ENCODE measurements at regions not wholly inside any gene's neighbourhood (a gene's known extent, or its start where the extent isn't known, plus 50 kb on each side); places are given as distances from the start of the nearest gene placed in this dataset.
"Not testable (repeated sequence)": the region's sequence is repeated elsewhere in the genome, so short reads cannot be mapped to it uniquely, and the experiment has no call there.

DNA sequence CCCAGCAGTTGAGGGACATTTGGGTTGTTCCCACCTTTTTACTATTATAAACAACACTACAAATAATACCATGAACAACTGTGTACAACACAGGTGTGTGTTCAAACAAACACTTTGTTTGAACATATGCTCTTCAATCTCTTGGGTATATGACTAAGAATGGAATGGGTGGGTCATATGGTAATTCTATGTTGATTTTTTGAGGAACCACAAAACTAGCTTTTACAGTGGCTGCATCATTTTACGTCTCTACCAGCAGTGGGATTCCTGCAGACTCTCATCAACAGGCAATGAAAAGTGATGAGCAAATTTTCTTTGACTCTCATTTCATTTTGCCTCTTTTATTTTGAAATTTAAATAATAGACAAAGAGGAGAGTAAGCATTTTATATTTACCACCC is 116.9 kb upstream of the KLF14 start:
- no peak for DNase-seq

DNA sequence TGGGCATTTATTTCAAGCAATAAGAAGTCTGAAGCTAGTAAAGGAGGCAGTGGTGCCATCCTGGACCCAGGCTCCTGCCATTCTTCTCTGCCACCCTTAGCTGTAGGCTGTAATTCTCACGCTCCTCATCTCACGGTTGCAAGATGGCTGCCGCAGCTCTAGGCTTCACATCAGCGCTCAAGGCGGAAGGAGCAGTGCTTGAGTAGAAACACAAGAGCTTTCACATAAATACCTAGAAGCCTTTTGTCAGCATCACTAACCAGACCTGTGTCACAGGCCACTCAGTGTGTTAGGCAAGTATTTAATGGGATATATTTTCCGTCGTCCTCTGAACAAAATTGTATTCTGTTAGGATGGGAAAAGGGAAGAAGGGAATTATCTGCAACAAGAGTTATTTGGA is 118.9 kb upstream of the KLF14 start:
- DNase-seq: no peak

DNA sequence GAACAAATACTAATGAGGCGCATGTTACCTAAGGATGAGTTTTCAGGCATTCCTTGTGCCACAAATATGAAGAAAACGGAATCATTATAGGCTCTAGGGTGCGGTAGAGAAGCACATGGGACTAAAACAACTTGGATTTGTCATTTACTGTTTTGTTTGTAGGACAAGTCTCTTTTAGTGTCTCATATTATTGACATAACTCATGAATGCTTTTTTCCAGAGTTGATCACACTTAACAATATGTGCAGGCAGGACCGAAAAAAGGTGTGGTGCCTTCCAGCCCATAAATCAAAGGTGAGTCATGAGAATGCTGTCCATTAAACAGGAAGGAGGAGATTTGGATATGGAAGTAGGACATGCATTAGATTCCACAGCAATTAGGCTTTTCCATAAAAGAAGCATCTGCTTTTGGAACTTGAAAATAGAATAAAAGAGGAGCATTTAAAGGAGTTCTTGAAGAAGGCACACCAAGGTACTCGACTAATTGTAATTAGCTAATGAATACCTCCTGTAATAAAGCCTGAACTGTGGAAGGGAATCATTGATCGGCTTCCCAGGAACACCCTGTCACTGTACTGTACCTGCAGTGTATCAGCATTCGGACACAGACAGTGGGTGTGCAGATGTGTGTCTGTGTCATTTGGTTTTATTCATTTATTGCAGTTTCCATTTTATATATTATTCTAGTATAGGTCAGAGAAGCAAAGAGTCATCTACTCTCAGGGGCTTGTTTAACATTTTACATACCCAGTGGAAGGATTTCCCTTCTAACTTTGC is 119.7 kb upstream of the KLF14 start:
- no peak for DNase-seq

DNA sequence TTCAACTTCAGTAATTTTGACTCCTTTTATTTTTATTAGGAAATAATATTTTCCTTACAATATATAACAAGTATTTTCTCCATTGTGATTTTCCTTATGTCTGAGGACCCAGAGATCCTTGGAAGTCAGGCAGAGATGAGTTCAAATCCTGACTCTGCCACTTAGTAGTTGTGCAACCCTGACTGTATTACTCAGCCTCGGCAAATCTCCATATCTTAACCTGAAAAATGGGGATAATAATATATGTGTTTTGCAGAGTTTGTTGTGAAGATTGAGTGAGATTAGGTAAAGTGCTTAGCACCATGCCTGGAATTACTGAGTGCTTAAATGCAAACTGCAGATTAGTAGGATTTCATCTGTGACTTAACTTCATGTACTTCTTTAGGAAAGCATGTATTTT is 120.5 kb upstream of the KLF14 start:
- DNase-seq: no peak

DNA sequence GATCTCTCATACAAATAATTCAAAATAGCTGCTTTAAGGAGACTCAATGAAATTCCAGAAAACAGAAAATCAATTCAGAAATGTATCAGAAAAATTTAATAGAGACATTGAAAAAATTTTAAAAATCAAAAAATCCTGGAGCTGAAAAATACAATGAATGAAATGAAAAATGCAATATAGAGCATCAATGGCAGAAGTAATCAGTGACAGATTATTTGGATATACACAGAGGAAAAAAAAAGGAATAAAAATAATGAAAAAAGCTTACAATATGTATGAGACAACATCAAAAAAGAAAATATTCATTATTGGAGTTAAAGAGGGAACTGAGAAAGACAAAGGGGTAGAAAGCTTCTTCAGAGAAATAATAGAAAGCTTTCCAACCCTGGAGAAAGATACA is 122.9 kb upstream of the KLF14 start:
- no peak for DNase-seq

DNA sequence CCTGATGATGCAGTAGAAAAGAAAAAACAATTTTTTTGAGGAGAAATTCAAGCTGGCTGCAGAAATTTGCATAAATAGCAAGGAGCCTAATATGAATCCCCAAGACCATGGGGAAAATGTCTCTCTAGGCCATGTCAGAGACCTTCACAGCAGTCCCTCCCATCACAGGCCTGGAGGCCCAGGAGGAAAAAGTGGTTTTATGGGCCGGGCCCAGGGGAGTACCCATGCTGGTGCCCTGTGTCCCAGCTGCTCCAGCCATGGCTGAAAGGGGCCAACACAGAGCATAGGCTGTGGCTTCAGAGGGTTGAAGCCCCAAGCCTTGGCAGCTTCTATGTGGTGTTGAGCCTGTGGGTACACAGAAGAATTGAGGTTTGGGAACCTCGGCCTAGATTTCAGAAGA is 126.8 kb upstream of the KLF14 start:
- DNase-seq: not testable (repeated sequence)

DNA sequence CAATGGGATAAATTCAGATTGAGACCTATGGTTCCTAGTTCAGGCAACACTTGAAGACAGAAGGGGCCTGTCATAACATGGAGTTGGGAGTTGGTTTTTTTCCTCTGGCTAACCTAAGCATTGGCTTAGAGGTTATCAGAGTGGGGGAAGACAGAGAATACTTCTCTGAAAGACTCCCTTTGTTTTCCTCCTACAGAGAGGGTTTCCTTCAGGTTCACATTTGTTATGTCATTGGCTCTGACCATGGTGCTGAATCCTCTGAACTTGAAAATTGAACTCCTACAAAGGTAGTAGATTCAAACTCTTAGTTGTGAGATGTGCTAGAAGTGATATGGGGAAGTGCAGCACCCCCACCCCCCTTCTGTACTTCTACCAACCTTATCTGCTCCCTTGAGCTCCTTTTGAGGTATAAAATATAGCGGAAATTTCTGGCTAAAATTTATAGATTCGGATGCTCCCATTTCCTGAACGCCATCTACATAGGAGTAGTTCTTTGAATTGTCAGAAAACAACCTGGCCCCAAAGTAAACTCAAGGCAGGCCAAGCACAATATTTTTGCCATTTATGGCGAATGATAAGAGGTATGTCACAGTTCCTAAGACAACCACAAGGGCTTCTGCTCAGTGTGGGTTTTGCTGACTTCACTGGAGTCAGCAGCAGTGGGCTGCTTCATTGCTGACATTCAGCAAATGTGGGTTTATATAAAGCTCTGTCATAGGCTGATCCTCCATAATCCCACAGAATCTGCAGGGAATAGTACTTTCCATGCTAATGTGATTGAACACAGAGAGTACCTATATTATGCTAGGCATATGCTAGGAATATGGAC is 131.6 kb upstream of the KLF14 start:
- DNase-seq: peak; percentile 57

DNA sequence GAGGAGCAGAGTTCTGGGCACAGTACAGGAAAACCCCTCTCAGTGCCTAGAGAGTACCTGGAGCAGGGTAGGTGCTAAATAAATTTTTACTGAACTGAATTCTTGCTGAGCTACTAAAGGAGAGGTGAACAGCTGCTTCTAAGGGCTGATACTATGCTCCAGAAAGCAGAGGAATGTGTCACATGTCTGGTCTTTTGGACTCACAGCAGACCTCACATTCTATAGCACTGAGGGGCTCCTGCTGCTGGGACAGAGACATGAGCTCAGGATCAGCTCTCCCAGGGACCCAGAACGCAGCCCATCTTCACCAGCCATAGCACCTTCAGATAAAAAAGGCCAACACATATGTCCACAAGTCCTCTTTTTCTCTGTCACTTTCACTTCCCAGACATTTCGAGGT is 133.0 kb upstream of the KLF14 start:
- no peak for DNase-seq

DNA sequence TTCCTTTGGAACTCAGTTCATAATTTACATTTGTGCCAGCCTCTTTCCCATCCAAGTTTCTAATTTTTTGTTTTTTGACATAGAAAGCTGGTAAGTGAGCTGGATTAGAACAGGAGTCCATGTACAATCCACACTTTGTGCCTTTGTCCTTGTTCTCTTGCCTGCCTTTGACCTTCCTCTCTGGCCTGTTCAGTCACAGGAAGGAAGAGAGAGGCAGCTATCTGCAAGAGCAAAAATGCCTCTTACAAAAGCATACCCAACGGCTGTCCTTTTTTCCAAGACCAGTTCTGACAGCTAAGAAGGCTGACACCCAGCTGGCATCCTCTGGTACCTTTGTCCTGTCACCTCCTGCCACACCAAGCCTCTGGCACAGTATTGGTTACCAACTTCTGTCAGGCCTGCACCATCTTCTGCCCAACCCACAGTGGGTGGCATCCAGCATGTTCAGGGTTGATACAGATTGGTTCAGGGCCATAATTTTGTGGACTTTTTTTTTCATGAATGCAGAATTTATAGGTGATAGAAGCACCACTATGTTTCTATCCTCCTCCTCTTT is 133.7 kb upstream of the KLF14 start:
- DNase-seq: no peak

DNA sequence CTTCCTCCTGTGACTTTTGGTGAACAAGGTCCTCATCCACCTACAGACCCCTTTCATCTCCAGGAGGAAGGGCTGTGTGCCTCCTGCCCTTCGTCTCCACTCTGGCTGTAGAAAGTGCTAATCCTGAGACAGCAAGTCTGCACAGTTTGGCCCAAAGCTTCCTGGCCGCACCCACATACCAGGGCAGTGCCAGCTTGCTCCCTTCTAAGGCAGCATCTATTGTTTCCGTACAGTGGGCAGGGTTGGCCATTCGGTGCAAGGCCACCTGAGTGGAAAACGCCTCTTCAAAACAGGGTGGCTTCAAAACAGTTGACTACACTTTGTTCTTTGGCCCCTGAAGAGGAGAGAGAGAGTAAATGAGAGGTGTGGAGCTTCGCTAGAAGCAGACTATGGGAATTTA is 134.1 kb upstream of the KLF14 start:
- DNase-seq: no peak

DNA sequence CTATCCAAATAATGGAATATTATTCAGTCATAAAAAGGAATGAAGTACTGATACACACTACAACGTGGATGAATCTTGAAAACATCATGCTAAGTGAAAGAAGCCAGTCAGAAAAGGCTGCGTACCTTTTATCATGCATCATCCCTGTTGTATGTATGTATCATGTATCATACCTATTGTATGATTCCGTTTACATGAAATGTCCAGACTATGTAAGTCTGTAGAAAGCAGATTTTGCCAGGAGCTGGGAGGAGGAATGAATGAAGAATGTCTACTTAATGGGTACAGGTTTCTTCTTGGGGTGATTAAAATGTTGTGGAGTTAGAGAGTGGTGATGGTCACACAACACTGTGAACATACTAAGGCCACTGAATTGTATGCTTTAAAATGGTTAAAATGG is 135.9 kb upstream of the KLF14 start:
- no peak for DNase-seq

DNA sequence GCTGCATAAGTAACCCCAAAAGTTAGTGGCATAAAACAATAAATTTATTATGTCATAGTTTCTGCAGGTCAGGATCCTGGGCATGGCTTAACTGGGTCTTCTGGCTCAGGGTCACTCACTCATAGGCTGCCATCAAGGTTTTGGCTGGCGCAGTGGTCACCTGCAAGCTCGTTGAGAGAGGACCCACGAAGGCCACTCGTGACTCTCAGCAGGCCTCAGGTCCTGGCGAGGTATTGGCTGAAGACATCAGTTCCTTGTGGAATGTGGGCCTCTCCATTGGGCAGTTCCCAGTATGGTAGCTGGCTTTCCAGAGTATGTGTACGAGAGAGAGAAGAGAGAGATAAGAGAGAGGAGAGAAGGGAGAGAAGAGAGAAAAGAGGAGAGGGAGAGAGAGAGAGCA is 138.3 kb upstream of the KLF14 start:
- DNase-seq: no peak

DNA sequence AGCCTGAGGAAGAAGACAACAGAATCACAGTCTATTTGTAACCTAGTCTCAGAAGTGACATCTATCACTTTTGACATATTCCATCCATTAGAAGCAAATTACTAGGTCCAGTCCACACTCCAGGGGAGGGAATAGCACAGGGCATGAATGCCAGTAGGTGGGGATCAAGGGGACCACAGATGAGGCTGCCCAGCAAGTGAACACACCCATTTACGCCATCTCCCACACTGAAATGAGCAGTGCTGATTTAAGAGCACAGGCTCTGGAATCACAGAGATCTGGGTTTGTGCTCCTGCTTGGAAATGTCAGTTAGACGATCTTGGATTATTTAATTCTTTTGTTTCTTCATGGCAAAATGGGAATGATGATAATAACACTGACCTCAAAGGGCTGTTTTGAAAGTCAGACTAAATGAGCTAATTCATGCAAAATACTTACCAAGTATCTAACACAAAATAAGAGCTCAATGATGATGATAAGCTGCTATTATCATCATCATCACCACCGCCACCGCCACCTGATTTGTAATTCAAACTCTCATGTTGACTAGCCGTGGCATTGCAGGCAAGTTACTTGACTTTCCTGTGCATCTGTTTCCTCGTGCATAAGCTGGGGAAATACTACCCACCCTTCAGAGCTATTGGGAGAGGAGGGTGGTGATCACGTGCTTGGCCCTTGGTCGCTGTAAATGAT is 138.9 kb upstream of the KLF14 start:
- no peak for DNase-seq

DNA sequence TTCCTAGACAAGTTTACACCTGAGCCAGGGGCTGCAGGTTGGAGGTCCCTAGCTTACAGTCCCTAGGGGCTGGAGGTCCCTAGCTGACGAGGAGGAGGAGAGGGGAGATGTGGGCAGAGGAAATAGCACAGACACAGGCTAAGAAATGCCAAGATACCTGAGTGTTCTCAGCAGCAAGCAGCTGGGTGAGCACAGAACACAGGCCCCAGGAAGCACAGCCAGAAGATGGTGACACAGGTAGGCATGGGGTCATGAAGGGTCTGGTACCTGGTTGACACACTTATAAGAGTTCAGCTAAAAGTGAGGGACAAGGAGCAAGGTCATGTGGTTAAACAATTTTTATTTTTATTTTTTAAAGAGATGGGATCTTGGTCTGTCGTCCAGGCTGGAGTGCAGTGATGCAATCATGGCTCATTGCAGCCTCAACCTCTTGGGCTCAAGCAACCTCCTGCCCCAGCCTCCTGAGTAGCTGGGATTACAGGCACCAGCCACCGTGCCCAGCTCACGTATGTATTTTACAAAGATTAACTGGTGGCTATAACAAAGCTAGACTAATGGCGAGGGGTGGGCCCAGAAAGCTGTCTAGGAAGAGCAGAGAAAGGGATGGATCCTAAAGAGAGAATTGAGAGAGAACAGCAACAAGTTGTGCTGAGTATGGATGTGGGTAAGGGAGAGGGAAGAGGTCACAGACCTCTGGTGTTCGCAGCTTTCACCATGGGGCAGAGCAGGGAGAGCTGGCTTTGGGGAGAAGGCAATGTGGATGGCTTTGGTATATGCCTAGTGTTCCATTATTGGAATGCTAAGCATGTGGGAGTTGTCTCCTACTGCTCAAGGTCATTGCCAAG is 140.3 kb upstream of the KLF14 start:
- no peak for DNase-seq

DNA sequence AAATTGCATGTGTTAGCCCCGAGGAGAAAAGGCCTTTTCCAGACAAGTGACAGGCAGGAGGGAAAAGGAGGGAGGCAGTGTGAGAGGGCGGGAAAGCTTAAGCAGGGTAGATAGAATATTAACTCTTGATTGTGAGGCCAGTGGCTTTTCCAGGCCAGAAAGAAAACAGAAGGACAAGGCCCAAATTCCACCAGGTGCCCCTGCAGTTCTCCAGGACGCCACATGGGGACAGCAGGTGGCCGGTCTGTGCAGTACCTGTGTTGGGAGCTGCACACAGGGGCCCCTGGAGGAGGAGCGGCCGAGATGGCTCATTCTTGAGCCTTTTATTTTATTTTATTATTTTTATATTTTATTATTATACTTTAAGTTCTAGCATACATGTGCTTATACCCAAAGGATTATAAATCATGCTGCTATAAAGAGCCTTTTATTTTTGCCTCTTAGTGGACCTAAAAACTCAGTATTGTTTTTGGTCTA is 141.3 kb upstream of the KLF14 start:
- peak; percentile 45 for DNase-seq

DNA sequence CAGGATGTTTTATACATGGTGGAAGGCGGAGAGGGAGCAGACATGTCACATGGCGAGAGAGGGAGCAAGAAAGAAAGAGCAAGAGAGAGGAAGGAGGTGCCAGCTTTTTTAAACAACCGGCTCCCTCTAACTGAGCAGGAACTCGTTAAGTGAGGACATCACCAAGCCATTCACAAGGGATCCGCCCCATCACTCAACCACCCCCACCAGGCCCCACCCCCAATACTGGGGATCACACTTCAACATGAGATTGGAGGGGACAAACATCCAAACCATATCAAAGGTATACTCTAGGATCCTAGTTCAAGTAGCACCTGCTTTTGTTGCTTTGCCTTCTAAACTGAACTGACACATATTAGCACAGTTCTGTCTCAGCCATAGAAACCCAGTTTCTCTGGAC is 141.9 kb upstream of the KLF14 start:
- DNase-seq: no peak

DNA sequence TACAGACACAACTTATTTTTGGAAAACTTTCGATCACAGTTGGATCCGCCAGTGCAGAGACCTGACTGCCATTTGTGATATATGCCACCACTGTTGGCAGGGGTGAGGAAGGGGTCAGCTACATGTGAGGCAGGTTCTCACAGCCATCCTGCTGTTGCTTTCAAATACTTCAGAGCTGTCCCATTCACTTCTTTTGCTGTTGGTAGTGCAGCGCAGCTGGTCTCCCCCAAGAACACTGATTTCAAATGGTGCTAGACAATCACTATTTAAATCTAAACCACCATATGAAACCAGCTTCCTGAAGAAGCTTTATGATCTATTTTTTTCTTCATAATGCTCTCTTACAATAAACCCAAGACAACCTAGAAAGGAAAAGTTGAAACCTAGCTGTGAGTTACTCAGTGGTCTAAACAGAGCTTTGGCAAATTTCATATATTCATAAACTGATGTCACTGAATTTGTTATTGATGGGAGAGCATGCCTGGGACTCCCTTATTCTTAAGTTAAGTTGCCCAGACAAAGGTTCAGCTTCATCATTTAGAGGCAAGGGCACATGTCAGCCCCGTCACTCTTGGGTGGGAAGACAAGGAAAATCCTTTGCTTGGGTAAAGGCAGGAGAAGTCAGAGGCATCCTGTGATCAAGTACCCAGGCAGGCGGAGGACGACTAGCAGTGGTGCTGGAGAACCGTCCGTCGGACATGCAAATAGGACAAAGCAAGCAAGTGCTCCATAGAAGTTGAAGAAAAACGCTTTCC is 143.4 kb upstream of the KLF14 start:
- no peak for DNase-seq

DNA sequence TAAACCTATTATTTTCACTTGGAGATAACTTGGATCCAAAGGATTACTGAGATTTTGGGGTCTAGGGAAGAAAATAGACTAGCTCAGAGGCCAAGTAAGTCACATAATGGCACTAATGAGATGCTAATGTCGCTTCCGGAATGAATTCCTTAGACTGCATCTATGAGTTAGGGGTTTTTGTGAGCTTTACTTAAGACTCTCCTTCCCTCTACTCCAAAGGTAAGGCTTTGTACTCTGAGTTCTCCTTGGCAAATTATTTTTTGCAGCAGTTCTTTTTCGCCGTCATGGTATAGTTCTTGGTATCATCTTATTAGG is 143.9 kb upstream of the KLF14 start:
- DNase-seq: no peak

DNA sequence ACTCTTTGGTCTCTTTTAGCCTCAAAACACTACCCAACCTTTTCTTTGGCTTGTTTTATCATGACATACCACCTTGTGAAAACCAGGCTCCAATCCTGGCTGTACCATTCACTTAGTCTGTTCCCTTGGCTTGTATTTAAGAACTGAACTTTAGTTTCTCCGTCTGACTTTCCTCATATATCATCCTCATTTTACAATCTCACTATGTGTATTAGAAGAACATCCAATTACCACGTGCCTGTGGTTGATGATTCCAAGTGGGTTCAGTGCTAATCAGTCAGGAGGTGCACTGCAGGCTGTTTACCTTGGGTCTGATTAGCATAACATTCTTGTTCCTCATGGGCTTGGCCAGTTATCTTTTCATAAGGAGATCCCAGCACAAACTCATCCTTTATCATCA is 144.8 kb upstream of the KLF14 start:
- no peak for DNase-seq

DNA sequence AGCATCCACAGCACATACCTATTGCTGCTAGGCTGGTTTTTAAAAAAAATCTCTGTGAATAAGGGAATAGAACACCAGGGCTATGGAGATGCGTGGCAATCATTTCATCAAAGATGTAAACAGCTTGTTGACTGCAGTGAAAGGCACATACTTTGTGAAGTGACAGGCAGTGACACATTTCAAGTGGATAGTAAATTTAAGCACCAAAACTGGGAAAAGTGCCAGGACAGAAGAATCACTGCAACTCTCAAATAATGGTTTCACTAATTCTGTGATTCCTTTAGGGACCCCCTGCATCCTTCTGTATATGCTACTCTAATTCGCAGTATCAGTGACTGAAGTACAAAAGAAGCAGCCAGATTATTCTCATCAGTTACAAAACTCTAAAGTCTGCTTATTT is 145.2 kb upstream of the KLF14 start:
- no peak for DNase-seq

DNA sequence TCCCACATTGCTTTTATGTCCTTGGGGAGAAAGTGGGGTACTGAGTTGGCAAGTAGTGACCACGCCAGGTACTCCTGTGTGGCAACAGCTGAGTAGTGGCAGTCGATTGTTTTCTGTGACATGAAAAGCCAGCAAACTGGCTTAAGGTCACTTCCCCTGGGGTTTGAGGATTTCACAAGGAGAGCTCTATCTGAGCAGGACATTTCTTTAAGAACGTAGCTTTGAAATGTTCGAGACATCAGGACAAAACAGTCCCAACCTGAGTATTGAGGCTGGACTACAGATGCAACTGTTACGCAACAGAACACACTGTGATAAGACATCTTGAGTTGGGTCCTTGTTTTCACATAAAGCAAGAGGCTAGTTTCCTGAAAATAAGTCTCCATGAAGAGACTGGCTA is 146.7 kb upstream of the KLF14 start:
- DNase-seq: no peak

Measured in hematopoietic multipotent progenitor cell treated with erythropoietin and hydrocortisone succinate and interleukin-3 and kit ligand, for 8 days (in vitro differentiated cells).